Lower lobe of right lung (tissue), 2 donors: ENCODE measurements at regions not wholly inside any gene's neighbourhood (a gene's known extent, or its start where the extent isn't known, plus 50 kb on each side); places are given as distances from the start of the nearest gene placed in this dataset.
A peak's percentile ranks its signal among the peaks of the same experiment; 100 is the strongest.

Experiments used
- ATAC-seq, 2 donors: fragments of 200-7000 bp; cut with Tn5 transposase; one replicate each; pipeline ENCODE4 v1.9.1; 2020 to 2022; ENCODE audit warnings: mild to moderate bottlenecking in 2 of 2, moderate library complexity in 2 of 2
- DNase-seq: peaks from one replicate; pipeline ENCODE4 v3.0.0-alpha.2; 2020
- H3K27ac ChIP-seq: fragments of 200-600 bp; one replicate; pipeline ENCODE4 v1.8.0; 2022
- H3K27me3 ChIP-seq: fragments of 200-600 bp; one replicate; pipeline ENCODE4 v1.8.0; 2022; ENCODE audit warnings: low read depth
- H3K36me3 ChIP-seq: fragments of 200-600 bp; one replicate; pipeline ENCODE4 v1.8.0; 2022; ENCODE audit warnings: mild to moderate bottlenecking
- H3K4me1 ChIP-seq: fragments of 200-600 bp; one replicate; pipeline ENCODE4 v1.8.0; 2022
- H3K4me3 ChIP-seq: fragments of 200-600 bp; one replicate; pipeline ENCODE4 v1.8.0; 2022; ENCODE audit warnings: mild to moderate bottlenecking
- H3K9me3 ChIP-seq: fragments of 200-600 bp; one replicate; pipeline ENCODE4 v1.8.0; 2022
- CTCF ChIP-seq: fragments of 200-600 bp; IDR thresholded peaks from one replicate; pipeline ENCODE4 v1.8.0; 2022; ENCODE audit warnings: antibody characterized with exemption, mild to moderate bottlenecking
- intact Hi-C: fragments of 100-400 bp; cut with DNase I; formaldehyde crosslinking; loops from one replicate; pipeline ENCODE4 v1.11.0; 2022
- donor health status: DM: no; HTN: yes; CAD: no; lungs with severe emphysema.

- no peak for TF ChIP-seq CTCF
- DNase-seq = no peak
- no peaks in the 10 kb centered on the region for H3K36me3 ChIP-seq
- H3K9me3 ChIP-seq = no peaks in the 10 kb centered on the region
- no peaks in the 10 kb centered on the region for H3K4me1 ChIP-seq
- no peak overlapping the region for H3K4me3 ChIP-seq
- intact Hi-C loops = no loop called here
- ATAC-seq = no peak
- peak overlapping the region; percentile 38 for H3K27ac ChIP-seq
- H3K27me3 ChIP-seq = no peaks in the 10 kb centered on the region
Observed at GRCh38 chr2:66696886-66697285, 262.0 kb downstream of the MEIS1 start.

GRCh38 chr2:66697366-66697765 lies 262.4 kb downstream of the MEIS1 start:
- no peak for TF ChIP-seq CTCF
- Histone ChIP-seq H3K27ac (peak overlapping the region; percentile 38), H3K4me1 (no peaks in the 10 kb centered on the region), H3K36me3 (no peaks in the 10 kb centered on the region), H3K4me3 (no peak overlapping the region), H3K9me3 (no peaks in the 10 kb centered on the region), H3K27me3 (no peaks in the 10 kb centered on the region)
- ATAC-seq (no peak), DNase-seq (no peak)
- intact Hi-C loops = no loop called here

- peak overlapping the region; percentile 38 for H3K27ac ChIP-seq
- no peaks in the 10 kb centered on the region for H3K27me3 ChIP-seq
- no peak for TF ChIP-seq CTCF
- intact Hi-C loops = no loop called here
- no peak overlapping the region for H3K4me3 ChIP-seq
- no peaks in the 10 kb centered on the region for H3K4me1 ChIP-seq
- H3K36me3 ChIP-seq = no peaks in the 10 kb centered on the region
- no peaks in the 10 kb centered on the region for H3K9me3 ChIP-seq
- ATAC-seq = no peak
- DNase-seq = no peak
Observed at GRCh38 chr2:66698091-66698490, 263.2 kb downstream of the MEIS1 start.

GRCh38 chr2:66698576-66699239 lies 263.8 kb downstream of the MEIS1 start:
- no peak for TF ChIP-seq CTCF
- no peak for DNase-seq
- Histone ChIP-seq H3K4me1 (no peaks in the 10 kb centered on the region), H3K36me3 (no peaks in the 10 kb centered on the region), H3K4me3 (no peak overlapping the region), H3K27ac (peak overlapping the region; percentile 57), H3K9me3 (no peaks in the 10 kb centered on the region), H3K27me3 (no peaks in the 10 kb centered on the region)
- intact Hi-C loops = no loop called here
- ATAC-seq = no peak

GRCh38 chr2:66699416-66699792 lies 264.5 kb downstream of the MEIS1 start:
- ATAC-seq = no peak
- DNase-seq = no peak
- H3K4me3 ChIP-seq = no peak overlapping the region
- no peak for TF ChIP-seq CTCF
- peak overlapping the region; percentile 57 for H3K27ac ChIP-seq
- intact Hi-C loops = no loop called here
- H3K36me3 ChIP-seq = no peaks in the 10 kb centered on the region
- H3K27me3 ChIP-seq = no peaks in the 10 kb centered on the region
- H3K4me1 ChIP-seq = no peaks in the 10 kb centered on the region
- no peaks in the 10 kb centered on the region for H3K9me3 ChIP-seq
